DMS79 treated with DMSO at 0.1 percent for 48 hours (cell line): ENCODE measurements at regions not wholly inside any gene's neighbourhood (a gene's known extent, or its start where the extent isn't known, plus 50 kb on each side); places are given as distances from the start of the nearest gene placed in this dataset.

Source experiments
- DNase-seq: peaks from one replicate; lab custom pipeline; 2025; lab: John Stamatoyannopoulos, UW

DNA sequence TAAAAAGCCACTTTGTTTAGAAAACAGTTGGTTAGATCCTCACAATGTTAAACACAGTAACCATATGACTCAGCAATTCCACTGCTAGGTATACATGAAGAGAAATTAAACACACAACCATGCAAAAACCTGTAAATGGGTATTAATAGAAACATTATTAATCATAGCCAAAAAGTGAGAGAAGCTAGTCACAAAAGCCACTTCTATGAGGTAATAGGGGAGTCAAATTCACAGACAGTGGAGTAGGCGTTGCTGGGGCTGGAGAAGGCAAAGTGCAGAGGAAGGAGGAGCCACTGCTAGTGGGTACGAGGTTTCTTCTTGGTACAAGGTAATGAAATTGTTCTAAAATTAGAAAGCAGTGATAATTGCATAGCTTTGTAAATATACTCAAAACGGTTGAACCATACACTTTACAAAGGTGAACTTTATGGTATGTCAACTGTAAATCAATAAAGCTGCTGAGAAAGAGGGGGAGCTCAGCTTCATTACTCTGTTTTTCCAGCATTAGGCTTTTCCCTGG, 364.4 kb downstream of the GADD45G start:
- no peak for DNase-seq

DNA sequence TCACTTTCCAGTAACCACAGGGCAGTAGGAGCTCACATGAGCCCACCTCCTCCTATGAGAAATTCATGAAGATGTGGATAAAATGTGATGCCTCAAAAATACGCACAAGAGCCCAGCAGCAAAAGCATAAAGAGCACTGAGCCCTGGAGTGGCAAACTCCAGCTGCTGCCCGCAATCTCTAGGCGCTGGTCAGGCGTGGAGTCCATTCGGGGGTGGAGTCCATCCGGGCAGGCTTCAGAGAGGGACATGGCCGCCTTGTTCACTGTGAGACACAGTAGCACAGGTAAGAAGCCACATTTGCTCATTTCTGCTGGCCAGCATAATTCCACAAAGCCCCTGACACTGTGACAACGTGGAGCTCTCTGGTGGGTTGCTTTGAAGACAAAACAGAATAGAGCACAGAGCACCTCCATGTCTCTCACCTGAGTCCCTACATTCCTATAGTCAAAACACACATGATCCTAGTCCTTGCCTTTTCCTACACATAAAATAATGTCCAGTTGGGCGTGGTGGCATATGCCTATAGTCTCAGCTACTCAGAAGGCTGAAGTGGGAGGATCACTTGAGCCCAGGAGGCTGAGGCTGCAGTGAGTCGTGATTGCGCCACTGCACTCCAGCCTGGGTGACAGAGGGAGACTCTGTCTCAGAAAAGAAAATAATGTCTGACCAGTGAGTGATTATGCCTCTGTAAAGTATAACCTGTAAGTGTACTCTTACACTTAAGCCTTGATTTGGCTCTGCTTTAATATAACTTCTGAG, 365.2 kb downstream of the GADD45G start:
- DNase-seq, result no peak

- DNase-seq, result no peak
These were observed 365.9 kb downstream of the GADD45G start for GRCh38 chr9:89970701-89971100.

DNA sequence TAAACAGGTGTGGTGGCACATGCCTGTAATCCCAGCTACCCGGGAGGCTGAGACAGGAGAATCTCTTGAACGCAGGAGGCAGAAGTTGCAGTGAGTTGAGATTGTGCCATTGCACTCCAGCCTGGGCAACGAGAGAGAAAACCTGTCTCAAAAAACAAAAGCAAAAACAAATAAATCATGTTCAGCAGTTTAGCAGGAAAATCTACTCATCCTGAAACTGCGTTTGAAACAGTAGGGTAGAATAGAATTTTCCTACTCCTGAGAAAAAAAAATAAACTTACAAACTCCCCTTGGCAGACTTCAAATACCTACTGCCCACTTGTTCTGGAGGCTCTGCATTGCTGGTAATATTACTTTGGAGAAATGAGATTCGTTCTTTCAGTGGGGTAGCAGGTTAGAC, 367.7 kb downstream of the GADD45G start:
- DNase-seq, result no peak

- DNase-seq, result no peak
These were observed 369.8 kb downstream of the GADD45G start for GRCh38 chr9:89974582-89974981.

GRCh38 chr9:89975024-89975423, 370.2 kb downstream of the GADD45G start:
- no peak for DNase-seq

GRCh38 chr9:89975630-89976029, 370.8 kb downstream of the GADD45G start:
- DNase-seq, result peak; percentile 46

- no peak for DNase-seq
These were observed 373.4 kb downstream of the GADD45G start for GRCh38 chr9:89978185-89978584.

DNA sequence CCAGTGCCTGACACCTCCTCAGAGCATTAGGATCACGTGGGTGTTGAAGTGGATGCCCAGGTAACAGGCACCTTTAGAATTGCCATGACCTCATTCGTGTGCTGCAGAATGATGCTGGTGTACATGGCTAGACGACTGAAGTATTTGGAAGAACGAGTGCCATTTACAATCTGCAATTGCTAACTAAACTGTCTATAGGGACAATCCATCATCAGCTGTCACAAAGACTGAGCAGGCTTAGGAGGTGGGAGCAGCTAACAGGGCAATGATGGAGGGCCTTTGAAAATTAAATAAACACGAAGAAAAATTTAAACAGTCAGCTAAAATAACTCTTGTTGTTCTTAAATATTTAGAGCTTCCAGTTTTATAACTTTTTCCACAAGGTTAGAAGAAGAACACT, 375.8 kb downstream of the GADD45G start:
- DNase-seq, result no peak

DNA sequence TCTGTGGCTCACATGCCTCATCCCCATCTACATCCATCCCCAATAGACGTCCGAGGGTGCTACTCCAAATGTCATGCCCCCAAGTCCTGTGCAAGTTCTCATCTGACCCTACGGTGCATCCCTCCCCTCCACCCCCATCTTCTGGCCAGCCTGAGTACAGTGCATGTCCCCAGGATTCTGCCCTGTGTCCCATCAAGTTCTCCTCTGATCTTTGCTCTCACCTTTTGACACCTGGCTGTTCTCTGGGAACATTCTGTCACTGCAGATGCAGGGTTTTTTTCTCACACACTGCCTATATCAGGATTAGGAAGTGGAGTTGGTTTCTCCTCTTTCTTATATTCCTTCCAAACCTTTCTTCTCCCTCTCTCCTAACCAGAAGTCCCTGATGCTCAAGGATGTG, 377.2 kb downstream of the GADD45G start:
- no peak for DNase-seq

DNA sequence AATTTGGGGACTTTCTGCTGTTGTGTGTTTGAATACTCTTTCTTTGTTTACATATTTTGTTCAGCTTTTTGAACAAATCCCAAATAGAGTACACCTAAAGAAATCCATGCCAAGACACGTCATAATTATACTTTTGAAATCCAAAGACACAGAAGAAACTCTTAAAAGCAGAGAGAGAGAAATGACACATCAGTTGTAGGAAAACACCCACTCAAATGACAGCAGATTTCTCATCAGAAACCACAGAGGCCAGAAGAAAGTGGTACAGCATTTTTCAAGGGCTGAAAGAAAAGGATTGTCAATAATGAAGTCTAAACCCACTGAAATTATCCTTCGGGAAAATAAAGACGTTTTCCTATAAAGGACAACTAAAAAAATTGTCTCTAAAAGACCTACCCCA, 378.6 kb downstream of the GADD45G start:
- no peak for DNase-seq

- DNase-seq, result no peak
These were observed 379.4 kb downstream of the GADD45G start for GRCh38 chr9:89984214-89984613.

- no peak for DNase-seq
These were observed 380.3 kb downstream of the GADD45G start for GRCh38 chr9:89985068-89985467.

GRCh38 chr9:89986190-89986589, 381.4 kb downstream of the GADD45G start:
- DNase-seq, result no peak

DNA sequence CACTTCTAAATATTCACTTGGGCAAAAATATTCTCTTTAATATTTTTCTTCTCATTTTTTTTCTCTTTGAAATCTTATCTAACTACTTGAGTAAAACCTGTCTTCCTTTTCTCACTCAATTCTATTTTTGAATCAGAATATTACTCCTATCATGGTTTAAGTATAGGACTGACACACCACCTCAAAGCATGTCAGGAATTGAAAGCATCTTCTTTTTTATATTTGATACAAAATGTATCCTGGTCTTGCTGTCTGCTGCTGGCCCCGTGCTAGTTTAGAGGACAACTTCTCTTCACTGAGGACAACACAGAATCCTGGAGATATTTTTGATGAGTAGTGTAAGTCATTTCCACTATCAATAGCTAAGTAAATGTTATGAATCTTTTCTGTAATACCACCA, 383.6 kb downstream of the GADD45G start:
- DNase-seq, result no peak

DNA sequence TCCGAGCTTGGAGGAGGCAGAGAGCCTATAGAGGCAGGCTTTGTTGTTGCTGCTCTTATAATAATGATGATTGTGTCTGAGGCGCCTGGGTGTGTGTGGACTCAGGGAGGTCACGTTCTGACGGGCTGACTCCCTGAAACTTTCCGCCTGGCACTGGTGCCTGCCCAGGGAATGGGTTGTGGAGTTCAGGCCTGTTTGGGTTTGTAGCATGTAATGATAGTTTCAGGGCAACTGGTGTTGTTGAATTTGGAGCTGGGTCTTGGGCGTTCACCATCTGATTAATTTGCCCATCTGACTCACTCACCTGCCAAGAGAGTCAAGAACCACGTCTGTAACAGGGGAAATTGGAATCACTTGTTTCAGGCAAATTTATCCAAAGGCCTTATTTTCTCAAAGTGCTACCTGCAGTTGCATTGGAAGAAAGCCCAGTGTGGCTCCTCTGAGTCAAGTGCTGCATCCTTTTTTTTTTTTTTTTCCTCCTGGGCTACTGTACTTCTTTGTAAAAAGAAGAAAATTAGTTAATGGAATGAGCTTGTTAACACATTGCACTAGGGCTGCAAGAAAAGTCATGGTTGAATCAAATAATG, 386.5 kb downstream of the GADD45G start:
- peak; percentile 30 for DNase-seq

GRCh38 chr9:89992326-89993198, 387.8 kb downstream of the GADD45G start:
- no peak for DNase-seq

DNA sequence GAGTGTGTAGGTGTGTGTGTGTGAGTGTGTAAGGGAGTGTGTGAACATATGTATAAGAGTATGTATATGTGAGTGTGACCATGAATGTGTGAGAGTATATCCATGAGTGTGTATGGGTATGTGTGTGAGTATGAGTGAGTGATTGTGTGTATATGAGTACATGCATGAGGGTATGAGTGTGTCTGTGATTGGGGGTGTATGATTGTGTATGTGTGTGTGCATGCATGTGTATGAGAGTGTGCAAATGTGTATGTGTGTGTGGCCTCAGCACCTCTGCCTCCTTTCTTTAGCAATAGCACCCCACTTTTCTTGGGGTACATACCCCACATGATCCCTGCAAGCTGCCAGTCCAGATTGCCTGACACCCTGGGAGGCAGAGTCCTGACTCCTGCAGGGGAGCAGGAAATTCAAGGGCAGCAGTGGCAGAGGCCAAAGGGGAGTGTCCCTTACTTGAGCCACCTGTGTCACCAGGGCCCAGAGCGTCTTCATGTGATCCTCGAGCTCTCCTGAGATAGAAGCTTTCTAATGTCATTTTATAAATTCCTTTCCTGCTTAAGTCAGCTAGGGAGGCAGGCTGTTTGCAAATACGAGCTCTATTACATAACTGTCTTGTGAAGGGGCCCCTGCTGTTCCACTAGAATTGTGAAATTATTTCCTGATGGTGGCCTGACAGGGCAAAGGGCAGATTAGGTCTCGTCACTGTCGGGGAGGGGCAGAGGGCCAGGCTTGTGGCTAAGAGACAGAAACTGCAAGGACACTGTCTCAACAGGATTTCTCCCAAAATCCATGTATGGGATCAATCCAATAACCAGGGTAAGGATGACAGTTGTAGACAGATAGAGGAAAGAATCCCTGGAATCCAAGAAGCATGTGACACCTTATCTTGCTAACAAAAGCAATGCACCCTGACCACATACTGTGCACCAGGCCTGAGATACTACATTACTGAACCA, 389.1 kb downstream of the GADD45G start:
- DNase-seq, result no peak

- DNase-seq, result no peak
These were observed 390.3 kb downstream of the GADD45G start for GRCh38 chr9:89994988-89995613.

DNA sequence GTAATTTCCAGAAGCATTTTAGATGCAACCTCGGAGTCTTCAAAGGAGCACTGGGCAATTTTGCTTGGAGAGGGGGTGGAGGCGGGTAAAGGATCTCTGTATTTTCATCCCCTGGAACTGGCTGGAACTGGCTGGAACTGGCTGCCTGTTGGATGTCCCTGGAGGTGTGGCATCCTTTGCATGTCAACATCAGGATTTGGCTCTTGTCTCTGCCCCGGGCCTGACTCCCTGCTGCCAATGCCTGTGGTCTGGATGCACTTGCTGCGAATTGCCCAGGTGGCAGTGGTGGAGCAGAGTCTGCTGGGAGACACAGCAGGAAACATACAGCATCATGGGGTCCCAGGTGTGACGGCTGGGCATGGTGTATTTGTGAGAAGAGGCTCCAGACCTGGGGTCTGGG, 391.3 kb downstream of the GADD45G start:
- DNase-seq, result no peak

GRCh38 chr9:89996773-89997172, 392.0 kb downstream of the GADD45G start:
- no peak for DNase-seq
